Suprapubic skin (tissue), 4 donors: ENCODE measurements at regions not wholly inside any gene's neighbourhood (a gene's known extent, or its start where the extent isn't known, plus 50 kb on each side); places are given as distances from the start of the nearest gene placed in this dataset.
A peak's percentile ranks its signal among the peaks of the same experiment; 100 is the strongest.

Source experiments
- DNase-seq, 2 donors: peaks; one replicate each; pipeline ENCODE4 v3.0.0-alpha.2; 2019; ENCODE audit warnings: low spot score in 2 of 2
- H3K27ac ChIP-seq: fragments of 200-600 bp; sonication (generic); one replicate; pipeline ENCODE4 v1.5.1; 2019
- H3K27me3 ChIP-seq: fragments of 200-600 bp; sonication (generic); one replicate; pipeline ENCODE4 v1.5.1; 2019
- H3K36me3 ChIP-seq: fragments of 200-600 bp; sonication (generic); one replicate; pipeline ENCODE4 v1.5.1; 2019
- H3K4me1 ChIP-seq: fragments of 200-600 bp; sonication (generic); one replicate; pipeline ENCODE4 v1.5.1; 2019
- H3K4me3 ChIP-seq: fragments of 200-600 bp; sonication (generic); one replicate; pipeline ENCODE4 v1.5.1; 2019; ENCODE audit warnings: mild to moderate bottlenecking
- H3K9me3 ChIP-seq: fragments of 200-600 bp; sonication (generic); one replicate; pipeline ENCODE4 v1.5.1; 2019
- CTCF ChIP-seq, 2 donors: fragments of 200-600 bp in 1 of 2; fragments of 450-650 bp in 1 of 2; sonication (generic) in 1 of 2; IDR thresholded peaks; one replicate each; pipeline ENCODE4 v1.5.1; 2016 to 2019; ENCODE audit warnings: antibody characterized with exemption in 2 of 2, mild to moderate bottlenecking in 1 of 2, moderate library complexity in 1 of 2
- EP300 ChIP-seq: sonication (generic); formaldehyde crosslinking; IDR thresholded peaks from one replicate; pipeline ENCODE4 v1.6.1; 2017; ENCODE audit warnings: antibody characterized with exemption
- POLR2A ChIP-seq, 2 donors: fragments of 450-650 bp; IDR thresholded peaks; one replicate each; pipeline ENCODE4 v1.6.1; 2017; ENCODE audit warnings: antibody characterized with exemption in 2 of 2, mild to moderate bottlenecking in 2 of 2, moderate library complexity in 2 of 2
- POLR2AphosphoS5 ChIP-seq, 3 donors: sonication (generic); formaldehyde crosslinking; IDR thresholded peaks; one replicate each; pipeline ENCODE4 v1.6.1; 2017; ENCODE audit warnings: antibody characterized with exemption in 3 of 3
- WGBS: methylation state at CpG from one replicate; pipeline ENCODE4 v1.1.5; 2018; 5-methylcytosine and 5-hydroxymethylcytosine counted together

GRCh38 chr3:16051691-16052090 is 122.8 kb upstream of the GALNT15 start:
- DNase-seq, result no peak
- H3K9me3 ChIP-seq, result no peaks in the 10 kb centered on the region
- TF ChIP-seq POLR2A (IDR thresholded peaks at IDR 0.05), result no peak
- H3K36me3 ChIP-seq, result no peaks in the 10 kb centered on the region
- H3K27me3 ChIP-seq, result no peaks in the 10 kb centered on the region
- peak overlapping the region; percentile 85 for H3K27ac ChIP-seq
- no peak overlapping the region for H3K4me3 ChIP-seq
- 58% methylated on average over 4 of the region's 4 CpGs for WGBS
- peaks cover 30% of the 10 kb centered on the region for H3K4me1 ChIP-seq

GRCh38 chr3:16052964-16053363 is 121.5 kb upstream of the GALNT15 start:
- H3K27me3 ChIP-seq, result no peaks in the 10 kb centered on the region
- H3K27ac ChIP-seq, result no peak overlapping the region
- DNase-seq, result no peak
- H3K36me3 ChIP-seq, result no peaks in the 10 kb centered on the region
- H3K9me3 ChIP-seq, result no peaks in the 10 kb centered on the region
- TF ChIP-seq POLR2A (IDR thresholded peaks at IDR 0.05), result no peak
- no peak for TF ChIP-seq EP300
- TF ChIP-seq CTCF (IDR thresholded peaks at IDR 0.05), result no peak
- no peak for TF ChIP-seq POLR2AphosphoS5 (IDR thresholded peaks at IDR 0.05)
- H3K4me3 ChIP-seq, result no peak overlapping the region
- H3K4me1 ChIP-seq, result peaks cover 30% of the 10 kb centered on the region

GRCh38 chr3:16053794-16054193 is 120.7 kb upstream of the GALNT15 start:
- TF ChIP-seq CTCF (IDR thresholded peaks at IDR 0.05) (no peak), POLR2AphosphoS5 (IDR thresholded peaks at IDR 0.05) (no peak), POLR2A (IDR thresholded peaks at IDR 0.05) (no peak), EP300 (no peak)
- Histone ChIP-seq H3K27me3 (no peaks in the 10 kb centered on the region), H3K27ac (peak overlapping the region; percentile 79), H3K9me3 (no peaks in the 10 kb centered on the region), H3K4me3 (no peak overlapping the region), H3K36me3 (no peaks in the 10 kb centered on the region), H3K4me1 (peaks cover 29% of the 10 kb centered on the region)
- DNase-seq, result no peak

- H3K4me1 ChIP-seq, result peaks cover 38% of the 10 kb centered on the region
- H3K36me3 ChIP-seq, result no peaks in the 10 kb centered on the region
- no peak overlapping the region for H3K4me3 ChIP-seq
- no peaks in the 10 kb centered on the region for H3K27me3 ChIP-seq
- TF ChIP-seq EP300 (no peak), POLR2A (IDR thresholded peaks at IDR 0.05) (no peak), CTCF (IDR thresholded peaks at IDR 0.05) (no peak), POLR2AphosphoS5 (IDR thresholded peaks at IDR 0.05) (no peak)
- peak overlapping the region; percentile 79 for H3K27ac ChIP-seq
- no peak for DNase-seq
- 68% methylated on average over 7 of the region's 7 CpGs for WGBS
- no peaks in the 10 kb centered on the region for H3K9me3 ChIP-seq
Observed at GRCh38 chr3:16055606-16056211, 118.8 kb upstream of the GALNT15 start.

- Histone ChIP-seq H3K4me3 (no peak overlapping the region), H3K27me3 (no peaks in the 10 kb centered on the region), H3K36me3 (no peaks in the 10 kb centered on the region), H3K27ac (peak overlapping the region; percentile 88), H3K9me3 (no peaks in the 10 kb centered on the region), H3K4me1 (peaks cover 35% of the 10 kb centered on the region)
- peak in 2 of 3 donors; percentile 23 to 69 for TF ChIP-seq POLR2AphosphoS5 (IDR thresholded peaks at IDR 0.05)
- TF ChIP-seq CTCF (IDR thresholded peaks at IDR 0.05), result no peak
- TF ChIP-seq POLR2A (IDR thresholded peaks at IDR 0.05), result no peak
- WGBS, result 70% methylated on average over 2 of the region's 2 CpGs
- peak in 1 of 2 donors; percentile 83 for DNase-seq
Observed at GRCh38 chr3:16056217-16056616, 118.3 kb upstream of the GALNT15 start.

GRCh38 chr3:16058521-16058920 is 116.0 kb upstream of the GALNT15 start:
- peaks cover 34% of the 10 kb centered on the region for H3K4me1 ChIP-seq
- 91% methylated on average over 1 of the region's 1 CpG for WGBS

More at GRCh38 chr3:16058521-16058920, 116.0 kb upstream of the GALNT15 start:
- Histone ChIP-seq H3K4me3 (no peak overlapping the region), H3K36me3 (no peaks in the 10 kb centered on the region), H3K9me3 (no peaks in the 10 kb centered on the region), H3K27me3 (no peaks in the 10 kb centered on the region), H3K27ac (peak overlapping the region; percentile 88)
- DNase-seq, result no peak
- TF ChIP-seq POLR2AphosphoS5 (IDR thresholded peaks at IDR 0.05) (no peak), POLR2A (IDR thresholded peaks at IDR 0.05) (no peak), EP300 (no peak), CTCF (IDR thresholded peaks at IDR 0.05) (no peak)
